GM18861 (cell line): ENCODE measurements at regions not wholly inside any gene's neighbourhood (a gene's known extent, or its start where the extent isn't known, plus 50 kb on each side); places are given as distances from the start of the nearest gene placed in this dataset.
A peak's percentile ranks its signal among the peaks of the same experiment; 100 is the strongest.

Source experiments
- ATAC-seq: cut with Tn5 transposase; IDR thresholded peaks from one replicate; pipeline ENCODE4 v1.9.1; 2021; ENCODE audit not compliant: unreplicated experiment

DNA sequence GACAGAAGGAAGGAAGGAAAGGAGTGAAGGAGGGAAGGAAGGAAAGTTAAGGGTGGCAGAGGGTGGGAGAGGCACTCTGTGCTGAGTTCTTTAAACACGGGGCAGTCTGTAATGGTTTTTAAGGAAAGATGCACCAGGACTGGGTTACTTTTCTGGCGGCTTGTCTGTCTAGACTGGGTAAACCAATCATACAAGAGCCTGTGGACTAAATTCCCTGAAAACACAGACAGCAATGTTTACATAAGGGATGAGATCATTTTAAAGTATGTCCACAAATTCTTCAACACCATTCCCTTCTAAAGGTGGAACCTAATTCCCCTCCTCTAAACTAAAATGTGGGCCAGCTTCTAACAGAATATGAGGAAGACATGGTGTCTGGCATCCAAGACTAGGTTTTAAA lies 235.5 kb upstream of the IGF1R start:
- ATAC-seq = no peak

DNA sequence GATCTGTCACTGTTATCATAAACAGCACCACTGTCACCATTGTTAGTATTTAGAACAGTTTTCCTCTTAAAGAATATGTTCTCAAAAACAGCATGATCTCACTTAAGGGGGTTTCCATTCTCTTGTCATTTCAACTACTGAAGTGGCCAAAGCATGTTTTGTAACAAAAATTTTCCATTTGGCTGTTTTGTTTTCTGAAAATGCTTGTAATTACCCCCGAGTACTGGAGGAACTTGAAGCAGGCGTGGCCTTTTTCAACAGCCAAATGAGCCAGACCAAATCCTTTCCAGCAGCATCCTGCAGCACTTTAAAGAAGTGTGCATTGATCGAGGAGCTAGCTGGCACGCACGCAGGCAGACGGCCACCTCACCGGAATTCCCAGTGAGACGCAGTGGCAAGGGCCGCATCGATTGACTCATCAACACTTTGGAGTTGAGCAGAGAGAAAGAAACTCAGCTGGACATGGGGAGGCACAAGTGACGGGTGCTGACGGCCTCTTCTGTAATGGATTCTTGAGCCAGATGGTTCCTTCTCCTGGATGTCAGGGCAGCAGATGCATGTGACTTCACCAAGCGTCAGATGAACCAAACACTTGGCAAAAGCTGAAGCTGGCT lies 234.3 kb upstream of the IGF1R start:
- ATAC-seq = no peak

DNA sequence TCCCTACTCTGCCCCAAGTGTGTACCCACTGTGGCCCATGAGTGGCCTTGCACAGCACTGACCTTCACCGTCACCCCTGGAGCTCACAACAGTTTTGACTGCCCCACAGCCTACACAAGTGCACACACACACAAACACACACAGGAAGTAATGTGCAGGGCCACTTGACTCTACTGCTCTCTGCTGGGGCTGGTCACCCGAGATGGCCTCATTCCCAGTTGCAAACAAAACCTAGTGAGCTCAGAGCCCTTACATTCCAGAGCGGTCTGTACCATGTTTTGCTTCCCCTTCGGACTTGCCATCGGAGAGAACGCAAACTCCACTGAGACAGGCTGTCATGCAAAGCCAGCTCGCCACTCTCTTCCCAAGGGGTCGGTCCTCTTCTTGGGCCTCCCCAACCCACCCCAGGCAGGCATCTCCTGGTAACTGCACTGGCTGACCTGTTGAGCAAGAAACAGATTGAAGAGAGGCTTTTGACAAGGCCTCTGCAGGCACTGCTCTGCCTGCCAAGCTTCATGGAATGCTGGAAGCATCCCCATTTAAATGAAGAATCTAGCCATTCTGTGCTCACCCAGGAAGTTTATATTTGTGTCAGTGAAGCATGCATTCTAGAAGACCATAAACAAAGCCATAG lies 232.0 kb upstream of the IGF1R start:
- ATAC-seq = no peak

DNA sequence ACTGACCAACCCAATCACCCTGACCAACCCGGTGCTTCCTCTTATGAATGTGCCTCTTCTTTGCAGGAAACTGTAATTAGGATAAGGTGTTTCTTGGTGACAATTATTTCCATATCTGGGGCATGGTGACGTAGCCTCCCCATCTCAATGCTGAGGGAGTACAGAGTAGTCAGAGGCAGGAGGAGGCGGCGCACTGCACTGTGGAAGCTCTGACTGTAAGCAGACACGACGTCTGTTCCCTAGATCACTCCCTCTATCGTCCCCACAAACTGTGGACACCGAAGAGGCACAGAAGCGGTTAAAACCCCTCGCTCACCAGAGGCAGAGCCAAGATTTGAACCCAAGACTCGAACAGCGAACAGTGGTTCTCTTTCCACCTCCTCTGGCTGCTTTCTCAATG lies 231.0 kb upstream of the IGF1R start:
- no peak for ATAC-seq

DNA sequence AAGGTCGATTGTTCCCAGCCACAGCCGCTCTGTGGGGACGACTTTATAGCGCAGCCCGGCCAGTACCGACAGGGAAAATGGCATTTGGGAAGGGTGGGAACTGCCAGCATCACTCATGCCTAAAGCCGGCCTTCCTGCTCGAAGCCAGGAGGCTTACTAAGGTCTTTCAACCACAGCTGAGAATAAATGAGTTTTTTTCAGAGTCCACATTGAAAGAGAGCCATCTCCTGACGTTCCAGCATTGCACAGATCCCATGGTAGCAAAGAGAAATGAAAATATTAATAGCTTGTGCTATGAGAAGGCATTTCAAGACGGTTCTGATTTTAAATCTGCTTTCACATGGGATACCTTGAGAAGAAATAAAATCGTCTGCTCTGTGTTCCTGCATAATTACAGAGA lies 230.2 kb upstream of the IGF1R start:
- no peak for ATAC-seq

DNA sequence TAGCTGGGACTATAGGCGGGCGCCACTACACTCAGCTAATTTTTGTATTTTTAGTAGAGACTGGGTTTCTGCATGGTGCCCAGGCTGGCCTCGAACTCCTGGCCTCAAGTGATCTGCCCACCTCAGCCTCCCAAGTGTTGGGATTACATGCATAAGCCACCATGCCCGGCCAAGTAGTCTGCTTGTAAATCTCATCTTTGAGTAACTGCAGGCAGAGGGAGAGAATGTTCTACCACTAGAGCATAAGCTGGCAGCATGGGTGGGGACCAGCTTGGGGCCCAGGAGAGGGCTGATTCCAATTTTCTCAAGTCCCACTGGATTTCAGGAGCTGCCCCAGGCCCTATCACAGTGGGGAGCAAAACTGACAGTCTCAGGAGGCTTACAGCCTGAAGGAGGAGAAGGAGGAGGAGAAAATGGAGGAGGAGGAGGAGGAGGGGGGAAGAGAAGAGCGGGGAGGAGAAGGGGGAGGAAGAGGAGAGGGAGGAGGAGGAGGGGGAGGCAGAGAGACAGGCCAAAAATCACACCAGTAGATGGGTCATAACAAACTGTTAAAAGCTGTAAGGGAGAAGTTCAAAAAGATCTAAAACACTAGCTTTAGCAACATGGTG lies 229.1 kb upstream of the IGF1R start:
- ATAC-seq = no peak

DNA sequence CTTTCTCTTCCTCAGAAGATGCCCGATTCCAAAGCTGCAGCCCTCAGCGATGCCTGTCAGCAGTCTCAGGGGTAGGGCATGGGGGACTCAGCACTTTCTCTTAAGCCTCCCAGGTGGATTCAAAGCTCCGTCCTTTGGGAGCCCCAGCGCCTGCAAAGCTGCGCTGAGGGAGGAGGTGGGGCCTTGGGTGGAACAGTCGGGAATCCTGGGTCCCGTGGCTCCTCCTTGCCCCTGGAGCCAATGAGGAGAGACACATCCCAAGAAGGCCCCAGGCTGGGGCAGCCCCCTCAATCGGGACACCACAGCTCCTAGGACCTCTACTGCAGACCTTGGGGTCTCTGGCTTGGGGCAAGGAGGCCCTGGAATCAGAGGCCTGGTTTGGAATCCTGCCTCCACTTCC lies 227.5 kb upstream of the IGF1R start:
- no peak for ATAC-seq

DNA sequence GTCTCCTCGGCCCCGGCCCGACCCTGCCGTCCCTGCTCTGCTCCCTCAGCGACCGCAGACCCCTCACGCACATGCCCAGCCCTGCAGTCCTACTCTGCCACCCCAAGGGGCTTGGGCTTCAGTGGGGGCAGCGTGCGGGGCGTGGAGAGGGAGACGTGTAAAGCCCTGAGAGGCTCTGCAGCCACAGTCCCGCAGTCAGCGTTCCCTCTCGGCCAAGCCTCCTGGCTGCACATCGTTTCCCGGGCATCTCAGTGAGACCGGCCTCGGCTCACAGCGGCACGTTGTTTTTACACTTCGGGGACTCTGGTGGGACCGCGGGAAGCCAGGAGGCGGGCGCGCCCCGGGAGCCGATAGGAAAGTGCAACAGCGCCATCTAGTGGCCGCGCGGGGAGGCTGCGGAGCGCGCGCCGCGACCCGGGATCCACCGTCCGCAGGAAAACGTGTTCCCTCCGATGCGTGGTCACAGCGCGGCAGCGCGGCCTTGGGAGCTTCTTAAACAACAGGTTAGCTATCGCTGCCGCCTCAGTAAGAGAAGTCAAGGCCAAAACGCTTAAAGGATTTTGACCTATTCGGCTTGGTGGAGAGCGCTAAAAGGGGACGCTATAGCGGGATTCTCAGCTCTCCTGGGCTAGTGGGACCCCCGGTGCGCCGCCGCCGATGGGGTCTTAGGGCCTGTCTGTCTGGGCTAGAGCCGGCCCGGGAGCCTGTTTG lies 226.8 kb upstream of the IGF1R start:
- peak; percentile 83 for ATAC-seq

DNA sequence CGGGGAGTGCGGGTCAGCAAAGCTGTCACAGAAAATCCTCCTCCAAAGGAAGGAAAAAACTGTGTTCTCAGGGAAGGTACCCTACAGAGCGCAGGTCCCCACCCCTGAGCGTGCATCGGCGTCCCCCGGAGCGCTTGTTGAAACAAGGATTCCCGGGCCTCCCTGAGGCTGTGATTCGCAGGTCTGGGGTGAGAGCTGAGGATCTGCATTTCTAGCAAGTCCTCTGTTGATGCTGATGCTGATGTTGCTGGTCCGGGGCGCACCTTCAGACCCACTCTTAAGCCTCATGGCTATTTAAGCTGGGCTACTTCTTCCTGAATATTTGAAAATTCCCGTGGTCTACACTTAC lies 226.2 kb upstream of the IGF1R start:
- ATAC-seq = no peak

DNA sequence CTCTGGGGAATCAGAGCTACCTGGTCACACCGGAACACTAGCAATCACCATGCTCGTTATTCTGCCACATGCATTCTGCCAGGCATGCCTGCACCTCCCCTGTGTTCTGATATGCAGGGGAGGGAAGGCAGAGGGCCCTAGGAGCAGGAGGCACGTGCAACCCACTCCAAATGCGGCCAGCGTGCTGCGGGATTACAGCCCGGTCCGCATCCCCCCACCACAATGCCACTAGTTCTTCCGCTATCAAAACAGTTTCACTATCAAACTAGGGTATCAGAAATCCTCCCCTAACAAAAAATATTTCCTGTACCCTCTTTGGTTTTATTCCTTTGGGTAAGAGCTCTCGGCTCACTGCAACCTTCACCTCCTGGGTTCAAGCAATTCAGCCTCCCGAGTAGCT lies 223.2 kb upstream of the IGF1R start:
- ATAC-seq = no peak

DNA sequence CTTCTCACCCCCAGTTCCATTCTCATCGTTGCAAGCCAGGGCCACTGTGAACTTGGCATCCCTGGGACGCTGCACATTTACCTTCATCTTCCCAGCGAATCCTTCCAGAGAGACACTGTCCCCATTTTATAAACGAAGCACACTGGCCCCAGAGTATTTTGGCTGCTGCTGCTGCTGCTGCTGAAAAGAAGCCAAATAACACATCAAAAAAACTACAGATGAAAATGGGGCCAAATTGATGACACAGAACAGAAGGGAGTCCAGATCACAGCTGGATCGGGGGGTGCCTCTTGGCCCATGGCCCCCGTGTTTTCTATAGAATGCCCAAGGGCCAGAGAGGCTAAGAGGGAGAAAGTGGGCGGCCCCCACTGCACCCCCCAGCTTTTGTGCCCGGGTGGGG lies 221.0 kb upstream of the IGF1R start:
- ATAC-seq = no peak

DNA sequence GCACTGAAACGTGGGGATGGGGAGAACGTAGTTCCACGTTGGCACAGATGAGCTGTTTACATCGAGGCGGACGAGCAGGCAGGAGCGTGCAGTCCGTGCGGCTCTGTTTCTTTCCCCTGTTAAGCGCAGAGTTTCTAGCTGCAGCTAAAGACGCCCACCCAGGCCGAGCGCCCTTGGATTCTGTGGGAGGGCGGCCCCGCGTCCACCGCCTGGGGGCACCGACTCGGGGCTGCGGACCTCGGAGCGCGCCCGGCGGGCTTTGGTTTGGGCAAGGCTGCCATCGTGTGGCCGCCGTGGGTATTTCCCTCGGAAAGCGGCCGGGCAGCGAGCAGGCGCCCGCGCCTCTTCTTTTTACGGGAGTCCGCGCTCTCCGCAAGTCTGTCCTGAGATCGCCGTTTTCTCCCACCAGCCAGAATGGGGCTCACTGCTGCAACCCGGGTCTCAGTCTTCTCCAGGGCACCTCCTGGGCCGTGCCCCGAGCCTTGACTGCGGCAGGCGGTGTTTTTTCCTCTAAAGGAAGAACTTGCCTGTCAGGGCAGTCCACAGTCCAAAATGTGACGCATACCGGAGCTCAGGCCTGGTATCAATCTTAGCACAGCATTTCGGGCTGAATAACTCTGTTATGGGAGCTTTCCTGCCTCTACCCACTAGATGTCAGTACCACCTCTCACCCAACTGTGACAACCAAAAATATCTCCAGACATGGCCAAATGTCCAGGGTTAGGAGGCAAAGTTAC lies 219.9 kb upstream of the IGF1R start:
- ATAC-seq = peak; percentile 87

DNA sequence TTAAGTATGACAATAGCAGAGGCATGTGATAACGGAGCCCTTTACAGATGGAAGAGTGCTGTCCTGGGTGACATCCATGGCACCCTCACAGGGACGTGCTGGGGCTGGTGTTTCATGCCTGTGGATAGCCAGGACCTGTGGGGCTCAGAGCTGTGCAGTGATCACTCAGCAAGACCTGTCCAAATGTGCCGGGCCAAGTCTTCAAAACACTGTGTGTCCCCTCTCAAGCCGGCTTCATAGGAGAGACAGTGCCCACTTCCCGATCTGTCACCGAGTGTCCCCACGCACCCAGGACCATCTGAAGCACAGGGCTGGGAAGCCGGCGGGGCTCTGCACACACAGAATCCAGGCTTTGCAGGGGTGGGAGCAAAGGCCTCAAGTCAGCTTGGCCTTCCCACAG lies 217.2 kb upstream of the IGF1R start:
- no peak for ATAC-seq

DNA sequence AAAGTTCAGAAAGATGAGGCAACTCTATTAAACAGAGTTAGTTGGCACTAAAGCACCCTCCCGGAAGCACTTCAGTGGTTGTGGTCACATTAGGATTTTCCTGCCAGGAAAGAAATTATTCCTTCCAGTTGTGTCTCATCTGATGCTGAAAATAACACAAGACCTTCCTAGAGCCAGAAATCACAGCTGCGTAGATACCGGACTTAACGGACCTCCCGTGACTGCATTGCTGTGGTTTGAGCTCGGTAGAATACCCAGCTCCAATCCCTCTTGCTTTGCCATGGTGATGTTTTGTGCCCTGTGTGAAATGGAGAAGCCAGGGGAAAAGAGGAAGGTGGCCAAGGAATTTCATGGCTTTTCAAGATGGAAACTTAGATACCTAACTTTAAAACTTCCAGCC lies 215.0 kb upstream of the IGF1R start:
- no peak for ATAC-seq

DNA sequence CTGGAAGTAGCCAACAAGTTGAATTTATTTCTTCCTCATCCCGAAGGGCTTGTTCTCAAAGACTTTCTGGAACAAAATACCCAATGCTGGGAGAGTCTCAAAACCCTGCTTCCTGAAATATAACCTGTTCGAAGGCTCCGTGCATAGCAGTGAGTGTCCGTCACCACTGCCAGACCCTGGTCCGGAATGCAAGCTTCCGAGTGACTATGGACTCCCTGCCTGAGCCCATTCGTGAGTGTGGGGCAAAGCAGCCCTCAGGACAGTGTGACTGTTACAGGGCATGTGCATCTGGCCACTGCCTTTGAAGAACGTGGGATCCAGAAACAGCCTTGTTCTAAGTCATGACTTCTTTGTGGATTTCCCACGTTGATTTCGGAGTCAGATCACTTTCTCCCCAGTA lies 214.5 kb upstream of the IGF1R start:
- no peak for ATAC-seq

DNA sequence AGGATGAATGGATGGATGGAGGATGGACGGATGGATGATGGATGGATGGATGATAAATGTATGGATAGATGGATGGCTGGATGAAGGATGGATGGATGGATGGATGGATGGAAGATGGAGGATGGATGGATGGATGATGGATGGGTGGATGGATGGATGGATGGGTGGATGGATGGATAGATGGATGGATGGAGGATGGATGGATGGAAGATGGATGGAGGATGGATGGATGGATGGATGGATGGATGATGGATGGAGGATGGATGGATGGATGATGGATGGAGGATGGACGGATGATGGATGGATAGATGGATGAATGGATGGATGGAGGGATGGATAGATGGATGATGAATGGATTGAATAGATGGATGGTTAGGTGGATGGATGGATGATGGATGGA lies 210.6 kb upstream of the IGF1R start:
- no peak for ATAC-seq

DNA sequence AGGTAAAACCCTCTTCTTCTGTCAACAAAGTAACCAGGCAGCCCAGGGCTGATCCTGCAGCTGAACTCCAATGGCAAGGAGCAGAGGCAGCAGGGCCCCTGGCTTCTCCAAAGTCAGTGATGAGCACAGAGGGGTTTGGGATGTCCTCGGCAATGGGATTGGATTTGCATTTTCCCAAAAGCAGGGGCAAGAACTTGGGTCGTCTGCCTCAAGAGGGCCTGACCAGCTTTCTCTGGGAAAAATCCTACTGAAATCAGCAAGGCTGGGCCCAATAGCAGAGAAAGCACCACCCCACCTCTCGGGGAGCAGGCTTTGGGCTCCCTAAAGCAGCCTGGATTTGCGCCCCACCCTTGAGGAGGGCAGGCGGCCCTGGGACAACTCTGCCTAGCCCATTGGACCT lies 210.0 kb upstream of the IGF1R start:
- ATAC-seq = no peak

DNA sequence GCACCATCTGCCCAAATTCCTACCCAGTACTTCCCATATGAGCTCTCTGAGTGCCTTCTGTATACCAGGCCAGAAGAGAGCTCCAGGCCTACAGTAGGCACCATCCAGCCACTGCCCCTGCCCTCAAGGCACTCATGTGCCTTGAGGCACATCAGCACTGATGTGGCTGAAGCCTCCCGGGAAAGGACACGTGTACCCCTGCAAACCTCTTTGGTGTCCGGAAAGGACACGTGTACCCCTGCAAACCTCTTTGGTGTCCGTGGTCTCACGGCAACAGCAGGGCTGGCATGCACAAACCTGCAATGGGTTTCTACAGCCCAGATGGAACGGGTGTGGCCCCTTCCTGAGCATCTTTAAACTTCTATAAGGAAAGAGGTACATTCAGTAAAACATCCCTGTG lies 209.4 kb upstream of the IGF1R start:
- no peak for ATAC-seq

DNA sequence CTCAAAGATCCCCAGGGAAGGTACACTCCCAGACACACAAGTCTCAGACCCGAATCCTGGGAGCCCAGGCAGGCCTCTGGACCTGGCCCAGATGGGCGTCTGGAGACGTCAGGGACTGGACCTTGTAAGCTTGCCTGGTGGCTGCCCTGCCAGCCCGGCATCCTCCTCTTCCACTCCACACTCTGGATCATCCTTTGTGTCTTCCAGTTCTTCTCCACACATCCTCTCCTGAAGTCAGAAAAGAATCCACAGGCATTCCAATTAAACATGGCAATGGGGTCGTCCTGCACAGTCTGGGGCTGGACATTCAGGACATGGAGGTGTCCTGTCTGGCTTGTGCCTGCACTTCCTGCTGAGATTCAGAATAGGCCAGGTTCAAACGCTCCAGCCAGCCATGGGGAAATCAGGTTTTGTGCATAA lies 208.8 kb upstream of the IGF1R start:
- ATAC-seq = no peak

DNA sequence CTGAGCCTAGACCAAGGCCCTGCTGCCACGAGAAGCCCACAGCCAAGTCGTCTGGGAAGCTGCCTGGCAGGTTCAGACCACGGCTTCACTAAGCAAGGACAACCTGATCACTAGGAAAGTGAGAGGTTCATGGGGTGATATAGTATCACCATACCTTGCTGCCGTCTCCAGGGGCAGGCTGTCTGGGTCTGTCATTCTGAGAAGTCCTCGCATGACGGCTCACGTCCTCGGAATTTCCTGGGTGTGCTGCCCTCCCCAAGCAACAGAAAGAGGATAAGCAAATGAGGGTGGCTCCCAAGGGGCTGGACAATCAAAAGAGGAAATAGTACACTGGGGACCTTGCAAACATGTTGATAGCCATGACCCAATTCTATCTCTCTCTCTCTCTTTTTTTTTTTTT lies 207.4 kb upstream of the IGF1R start:
- ATAC-seq = peak; percentile 79

DNA sequence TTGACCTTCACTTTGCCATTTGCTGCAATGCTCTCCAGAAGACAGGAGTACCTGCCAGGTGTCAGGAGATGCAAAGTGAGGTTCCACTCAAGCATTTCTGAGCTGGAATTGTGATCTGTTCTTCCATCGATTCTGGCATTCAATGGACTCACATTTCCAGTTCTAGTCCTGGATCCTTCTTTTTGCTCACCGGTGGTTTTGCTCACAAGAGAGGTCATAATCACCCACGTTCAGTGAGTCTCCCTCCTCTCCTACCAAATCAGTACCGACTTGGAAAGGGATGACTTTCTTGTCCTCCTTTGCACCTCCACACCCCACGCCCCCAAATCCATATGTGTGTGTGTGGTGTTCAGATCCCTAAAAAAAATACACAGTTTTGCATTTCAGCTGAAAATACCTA lies 206.7 kb upstream of the IGF1R start:
- ATAC-seq = no peak

DNA sequence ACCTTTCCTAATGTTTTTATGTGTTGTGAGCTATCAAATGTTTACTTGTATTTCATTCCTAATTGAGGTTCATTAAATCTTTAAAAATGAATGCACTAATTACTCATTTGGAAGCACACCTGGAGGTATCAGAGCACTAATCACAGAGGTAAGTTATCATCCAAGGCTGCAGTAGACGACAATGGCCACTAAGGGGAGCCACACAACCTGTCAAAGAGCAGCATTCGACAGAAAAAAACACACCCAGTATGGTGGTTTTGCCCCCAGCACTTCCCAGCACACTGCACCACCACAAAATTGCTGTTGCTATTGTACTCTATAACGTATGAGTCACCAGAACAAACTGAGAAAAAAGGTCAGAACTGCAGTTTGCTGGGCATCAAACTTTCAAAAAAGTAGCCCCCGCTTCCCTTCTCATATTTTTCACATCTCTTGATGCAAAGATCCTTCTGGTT lies 205.9 kb upstream of the IGF1R start:
- ATAC-seq = peak; percentile 71
